Vagina (tissue), 2 donors: ENCODE measurements at regions not wholly inside any gene's neighbourhood (a gene's known extent, or its start where the extent isn't known, plus 50 kb on each side); places are given as distances from the start of the nearest gene placed in this dataset.
"Not testable (repeated sequence)": the region's sequence is repeated elsewhere in the genome, so short reads cannot be mapped to it uniquely, and the experiment has no call there.

Experiments used
- DNase-seq, 2 donors: peaks; one replicate each; pipeline ENCODE4 v3.0.0-alpha.2; 2017; ENCODE audit errors: extremely low spot score in 2 of 2
- H3K27ac ChIP-seq: fragments of 200-600 bp; sonication (generic); one replicate; pipeline ENCODE4 v1.5.1; 2019
- H3K27me3 ChIP-seq: fragments of 200-600 bp; sonication (generic); one replicate; pipeline ENCODE4 v1.5.1; 2019
- H3K36me3 ChIP-seq, 2 donors: fragments of 200-600 bp; sonication (generic); one replicate each; pipeline ENCODE4 v1.5.1; 2017 to 2019
- H3K4me1 ChIP-seq: fragments of 200-600 bp; sonication (generic); one replicate; pipeline ENCODE4 v1.5.1; 2019
- H3K4me3 ChIP-seq, 2 donors: fragments of 200-600 bp; sonication (generic); 1 replicate in 1 of 2; 2 replicates in 1 of 2; pipeline ENCODE4 v1.5.1; 2016 to 2019
- H3K9me3 ChIP-seq: fragments of 200-600 bp; sonication (generic); one replicate; pipeline ENCODE4 v1.5.1; 2019
- CTCF ChIP-seq, 3 experiments: fragments of 450-650 bp in 2 of 3; fragments of 200-600 bp in 1 of 3; sonication (generic) in 1 of 3; IDR thresholded peaks; one replicate each; pipeline ENCODE4 v1.5.1; 2017 to 2019; ENCODE audit warnings: antibody characterized with exemption in 3 of 3, mild to moderate bottlenecking in 2 of 3, moderate library complexity in 2 of 3
- POLR2A ChIP-seq, 2 donors: fragments of 450-650 bp; IDR thresholded peaks; one replicate each; pipeline ENCODE4 v1.6.1; 2017; ENCODE audit warnings: antibody characterized with exemption in 2 of 2, mild to moderate bottlenecking in 2 of 2, moderate library complexity in 2 of 2
- POLR2AphosphoS5 ChIP-seq, 2 donors: sonication (generic); formaldehyde crosslinking; IDR thresholded peaks; one replicate each; pipeline ENCODE4 v1.9.0; 2017; ENCODE audit warnings: antibody characterized with exemption in 2 of 2, mild to moderate bottlenecking in 2 of 2, low read depth in 1 of 2; ENCODE audit not compliant: insufficient read depth in 1 of 2
- intact Hi-C: fragments of 100-400 bp; cut with DNase I; formaldehyde crosslinking; loops from one replicate; pipeline ENCODE4 v1.15.1; 2023

- Histone ChIP-seq H3K36me3 (no peaks in the 10 kb centered on the region), H3K4me3 (no peak overlapping the region), H3K9me3 (no peaks in the 10 kb centered on the region), H3K27ac (no peak overlapping the region), H3K27me3 (no peaks in the 10 kb centered on the region), H3K4me1 (no peaks in the 10 kb centered on the region)
- TF ChIP-seq POLR2A (IDR thresholded peaks at IDR 0.05) = no peak
- no peak for TF ChIP-seq POLR2AphosphoS5 (IDR thresholded peaks at IDR 0.05; ENCODE audit: insufficient read depth in 1 of 2, low read depth in 1 of 2)
- no peak for TF ChIP-seq CTCF (IDR thresholded peaks at IDR 0.05)
- intact Hi-C loops = no loop called here
- DNase-seq = no peak
Observed at GRCh38 chrX:121761845-121762244, 714.4 kb downstream of the GLUD2 start.

- Histone ChIP-seq H3K9me3 (no peaks in the 10 kb centered on the region), H3K4me1 (no peaks in the 10 kb centered on the region), H3K36me3 (no peaks in the 10 kb centered on the region), H3K4me3 (no peak overlapping the region), H3K27ac (no peak overlapping the region), H3K27me3 (no peaks in the 10 kb centered on the region)
- intact Hi-C loops = no loop called here
- DNase-seq = no peak
- TF ChIP-seq POLR2A (IDR thresholded peaks at IDR 0.05) (no peak), POLR2AphosphoS5 (IDR thresholded peaks at IDR 0.05; ENCODE audit: insufficient read depth in 1 of 2, low read depth in 1 of 2) (no peak), CTCF (IDR thresholded peaks at IDR 0.05) (no peak)
Observed at GRCh38 chrX:121763671-121764070, 716.3 kb downstream of the GLUD2 start.

GRCh38 chrX:121768210-121768609, 720.8 kb downstream of the GLUD2 start:
- H3K4me3 ChIP-seq, H3K27ac ChIP-seq, H3K4me1 ChIP-seq, DNase-seq, H3K9me3 ChIP-seq, H3K36me3 ChIP-seq, H3K27me3 ChIP-seq, intact Hi-C loops: not testable (repeated sequence)

- intact Hi-C loops = no loop called here
- no peak overlapping the region for H3K27ac ChIP-seq
- no peak for DNase-seq
- no peaks in the 10 kb centered on the region for H3K27me3 ChIP-seq
- no peaks in the 10 kb centered on the region for H3K36me3 ChIP-seq
- H3K9me3 ChIP-seq = no peaks in the 10 kb centered on the region
- TF ChIP-seq POLR2AphosphoS5 (IDR thresholded peaks at IDR 0.05; ENCODE audit: insufficient read depth in 1 of 2, low read depth in 1 of 2) (no peak), POLR2A (IDR thresholded peaks at IDR 0.05) (no peak), CTCF (IDR thresholded peaks at IDR 0.05) (no peak)
- no peaks in the 10 kb centered on the region for H3K4me1 ChIP-seq
- no peak overlapping the region for H3K4me3 ChIP-seq
Observed at GRCh38 chrX:121781991-121782390, 734.6 kb downstream of the GLUD2 start.

- DNase-seq = no peak
- intact Hi-C loops = no loop called here
- Histone ChIP-seq H3K27me3 (no peaks in the 10 kb centered on the region), H3K4me3 (no peak overlapping the region), H3K27ac (no peak overlapping the region), H3K36me3 (no peaks in the 10 kb centered on the region), H3K9me3 (no peaks in the 10 kb centered on the region), H3K4me1 (no peaks in the 10 kb centered on the region)
- TF ChIP-seq POLR2AphosphoS5 (IDR thresholded peaks at IDR 0.05; ENCODE audit: insufficient read depth in 1 of 2, low read depth in 1 of 2) (no peak), POLR2A (IDR thresholded peaks at IDR 0.05) (no peak), CTCF (IDR thresholded peaks at IDR 0.05) (no peak)
Observed at GRCh38 chrX:121782544-121782943, 735.1 kb downstream of the GLUD2 start.

- intact Hi-C loops = no loop called here
- Histone ChIP-seq H3K9me3 (no peaks in the 10 kb centered on the region), H3K36me3 (no peaks in the 10 kb centered on the region), H3K27me3 (no peaks in the 10 kb centered on the region), H3K4me3 (no peak overlapping the region), H3K27ac (no peak overlapping the region), H3K4me1 (no peaks in the 10 kb centered on the region)
- TF ChIP-seq CTCF (IDR thresholded peaks at IDR 0.05) = no peak
- no peak for TF ChIP-seq POLR2AphosphoS5 (IDR thresholded peaks at IDR 0.05; ENCODE audit: insufficient read depth in 1 of 2, low read depth in 1 of 2)
- TF ChIP-seq POLR2A (IDR thresholded peaks at IDR 0.05) = no peak
- no peak for DNase-seq
Observed at GRCh38 chrX:121782976-121783375, 735.6 kb downstream of the GLUD2 start.
